H9 (cell line): ENCODE measurements at regions not wholly inside any gene's neighbourhood (a gene's known extent, or its start where the extent isn't known, plus 50 kb on each side); places are given as distances from the start of the nearest gene placed in this dataset.

Experiments
- DNase-seq: peaks from one replicate; pipeline ENCODE4 v3.0.0-alpha.2; 2017
- H2AFZ ChIP-seq: one replicate; pipeline ENCODE4 v1.6.1; 2013; ENCODE audit warnings: mild to moderate bottlenecking, low read length, control low read depth, moderate library complexity
- H2AK5ac ChIP-seq: 2 replicates; pipeline ENCODE4 v1.6.1; 2013; ENCODE audit warnings: low read length, control low read depth, mixed read lengths; ENCODE audit not compliant: insufficient read length
- H2BK120ac ChIP-seq: one replicate; pipeline ENCODE4 v1.6.1; 2013; ENCODE audit warnings: low read depth, mild to moderate bottlenecking, low read length, control low read depth, inconsistent platforms; ENCODE audit not compliant: poor library complexity, severe bottlenecking
- H2BK12ac ChIP-seq: 2 replicates; pipeline ENCODE4 v1.6.1; 2013; ENCODE audit warnings: low read length, control low read depth, mixed read lengths, low read depth; ENCODE audit not compliant: insufficient read length
- H2BK15ac ChIP-seq: 2 replicates; pipeline ENCODE4 v1.6.1; 2013; ENCODE audit warnings: low read depth, low read length, control low read depth
- H2BK20ac ChIP-seq: one replicate; pipeline ENCODE4 v1.6.1; 2013; ENCODE audit warnings: low read depth, mild to moderate bottlenecking, low read length, control low read depth, inconsistent platforms; ENCODE audit not compliant: poor library complexity, severe bottlenecking
- H2BK5ac ChIP-seq: 2 replicates; pipeline ENCODE4 v1.6.1; 2013; ENCODE audit warnings: low read length, control low read depth, mixed read lengths; ENCODE audit not compliant: insufficient read length
- H3K14ac ChIP-seq: 2 replicates; pipeline ENCODE4 v1.6.1; 2013; ENCODE audit warnings: low read length, control low read depth; ENCODE audit not compliant: insufficient read depth
- H3K18ac ChIP-seq: 2 replicates; pipeline ENCODE4 v1.6.1; 2013; ENCODE audit warnings: low read depth, mild to moderate bottlenecking, mixed read lengths, low read length, control low read depth; ENCODE audit not compliant: insufficient read length
- H3K23ac ChIP-seq: 2 replicates; pipeline ENCODE4 v1.6.1; 2013; ENCODE audit warnings: low read length, control low read depth, mixed read lengths, low read depth; ENCODE audit not compliant: insufficient read length
- H3K23me2 ChIP-seq: 2 replicates; pipeline ENCODE4 v1.6.1; 2013; ENCODE audit warnings: low read depth, mild to moderate bottlenecking, mixed read lengths, low read length, control low read depth; ENCODE audit not compliant: insufficient read length, poor library complexity, severe bottlenecking
- H3K27ac ChIP-seq: 2 replicates; pipeline ENCODE4 v1.5.1; 2013; ENCODE audit warnings: low read length, control low read depth, mixed read lengths, low read depth; ENCODE audit not compliant: insufficient read length
- H3K27me3 ChIP-seq: 2 replicates; pipeline ENCODE4 v1.6.1; 2013; ENCODE audit warnings: low read length, control low read depth, inconsistent platforms; ENCODE audit not compliant: insufficient read depth
- H3K4ac ChIP-seq: 2 replicates; pipeline ENCODE4 v1.6.1; 2013; ENCODE audit warnings: low read depth, mild to moderate bottlenecking, control low read depth, inconsistent platforms, low read length, moderate library complexity
- H3K4me1 ChIP-seq: 2 replicates; pipeline ENCODE4 v1.6.1; 2013; ENCODE audit warnings: low read length, control low read depth, inconsistent platforms; ENCODE audit not compliant: insufficient read depth
- H3K4me2 ChIP-seq: 2 replicates; pipeline ENCODE4 v1.6.1; 2013; ENCODE audit warnings: low read length, control low read depth, mixed read lengths; ENCODE audit not compliant: insufficient read length, insufficient read depth
- H3K56ac ChIP-seq: 2 replicates; pipeline ENCODE4 v1.6.1; 2013; ENCODE audit warnings: low read depth, mild to moderate bottlenecking, mixed read lengths, low read length, control low read depth; ENCODE audit not compliant: insufficient read length
- H3K79me1 ChIP-seq: 2 replicates; pipeline ENCODE4 v1.6.1; 2013; ENCODE audit warnings: low read depth, mild to moderate bottlenecking, moderate library complexity, low read length, control low read depth, inconsistent platforms; ENCODE audit not compliant: insufficient read depth, poor library complexity, severe bottlenecking
- H3K79me2 ChIP-seq: 2 replicates; pipeline ENCODE4 v1.6.1; 2013; ENCODE audit warnings: low read length, control low read depth, inconsistent platforms; ENCODE audit not compliant: insufficient read depth
- H3K9ac ChIP-seq: 2 replicates; pipeline ENCODE4 v1.6.1; 2013; ENCODE audit warnings: low read length, control low read depth, mixed read lengths; ENCODE audit not compliant: insufficient read length; ENCODE audit errors: extremely low read depth
- H3K9me3 ChIP-seq: one replicate; pipeline ENCODE4 v1.6.1; 2013; ENCODE audit warnings: low read depth, low read length, inconsistent platforms; ENCODE audit not compliant: control insufficient read depth
- H3T11ph ChIP-seq: one replicate; pipeline ENCODE4 v1.6.1; 2013; ENCODE audit warnings: mild to moderate bottlenecking, low read length, control low read depth, inconsistent platforms
- H4K20me1 ChIP-seq: one replicate; pipeline ENCODE4 v1.6.1; 2013; ENCODE audit not compliant: control insufficient read depth, insufficient read length, insufficient read depth
- H4K5ac ChIP-seq: 2 replicates; pipeline ENCODE4 v1.6.1; 2013; ENCODE audit warnings: low read depth, mild to moderate bottlenecking, mixed read lengths, low read length, control low read depth; ENCODE audit not compliant: insufficient read length
- H4K8ac ChIP-seq: replicated peaks from 2 replicates; pipeline ENCODE4 v1.6.1; 2013; ENCODE audit warnings: low read length, control low read depth, mixed read lengths, low read depth; ENCODE audit not compliant: insufficient read length
- H4K91ac ChIP-seq: 2 replicates; pipeline ENCODE4 v1.6.1; 2013; ENCODE audit warnings: low read depth, mild to moderate bottlenecking, moderate library complexity, mixed read lengths, low read length, control low read depth; ENCODE audit not compliant: insufficient read length
- H3K27ac Mint-ChIP-seq, 3 experiments: 2 replicates in 2 of 3; 3 replicates in 1 of 3; pipeline ENCODE4 v1.8.0; 2020 to 2021; ENCODE audit warnings: mixed read lengths in 3 of 3, mild to moderate bottlenecking in 1 of 3, moderate library complexity in 1 of 3
- H3K27me3 Mint-ChIP-seq: 2 replicates; pipeline ENCODE4 v1.8.0; 2021; ENCODE audit warnings: low read depth, mild to moderate bottlenecking, moderate library complexity, mixed read lengths
- H3K36me3 Mint-ChIP-seq, 3 experiments: 2 replicates in 2 of 3; 3 replicates in 1 of 3; pipeline ENCODE4 v1.8.0; 2020 to 2021; ENCODE audit warnings: low read depth in 3 of 3, mixed read lengths in 3 of 3; ENCODE audit not compliant: insufficient read depth in 1 of 3
- H3K4me1 Mint-ChIP-seq, 2 experiments: 2 replicates each; pipeline ENCODE4 v1.8.0; 2020; ENCODE audit warnings: mixed read lengths in 2 of 2
- H3K4me3 Mint-ChIP-seq, 2 experiments: 2 replicates in 1 of 2; 3 replicates in 1 of 2; pipeline ENCODE4 v1.8.0; 2020 to 2021; ENCODE audit warnings: mild to moderate bottlenecking in 2 of 2, mixed read lengths in 2 of 2, moderate library complexity in 1 of 2
- H3K9me3 Mint-ChIP-seq, 2 experiments: 2 replicates in 1 of 2; 3 replicates in 1 of 2; pipeline ENCODE4 v1.8.0; 2020; ENCODE audit warnings: mild to moderate bottlenecking in 2 of 2, mixed read lengths in 2 of 2, moderate library complexity in 1 of 2
- WGBS: extraction: QIAGEN DNeasy Blood & Tissue Kit; methylation state at CpG from one replicate; pipeline ENCODE4 v1.1.7; 2013; ENCODE audit warnings: missing lambda C conversion rate, low lambda C conversion rate, mixed read lengths; ENCODE audit not compliant: insufficient read length; ENCODE audit errors: extremely low coverage; 5-methylcytosine and 5-hydroxymethylcytosine counted together
- TF ChIP-seq, protein P1 (sequence below): fragments of 200-600 bp; sonication (generic); conservative IDR thresholded peaks from 3 replicates; pipeline ENCODE4 v1.8.0; 2021; ENCODE audit warnings: antibody characterized with exemption, mild to moderate bottlenecking

DNA sequence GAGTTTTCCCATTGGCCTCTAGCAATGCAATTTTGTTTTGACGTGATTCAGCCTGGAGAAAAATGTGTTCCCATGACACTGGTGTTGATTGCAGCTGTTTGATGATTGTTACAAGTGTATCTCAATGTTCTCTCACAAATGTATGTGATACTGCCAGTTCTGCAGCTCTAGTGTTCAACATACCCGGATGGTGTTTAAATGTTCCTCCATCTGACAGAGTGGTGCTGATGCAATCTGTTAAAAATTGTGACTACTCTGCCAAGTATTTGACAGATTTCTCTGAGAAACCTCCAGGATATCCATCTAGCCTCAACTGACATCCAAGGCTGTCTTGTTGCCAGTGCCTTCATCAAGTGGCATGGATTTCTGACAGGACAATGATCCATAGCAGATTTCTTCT lies 657.2 kb upstream of the DIAPH2 start:
- Histone ChIP-seq H3K79me1 (no peaks in the 10 kb centered on the region), H3K23ac (no peak overlapping the region), H3K27me3 (no peaks in the 10 kb centered on the region), H3T11ph (no peak overlapping the region), H3K79me2 (no peaks in the 10 kb centered on the region), H2AFZ (no peak overlapping the region), H2BK120ac (no peak overlapping the region), H2BK12ac (no peak overlapping the region), H3K4me2 (no peak overlapping the region), H3K14ac (no peak overlapping the region), H3K4ac (no peak overlapping the region), H2AK5ac (no peak overlapping the region), H4K91ac (no peak overlapping the region), H3K4me1 (no peaks in the 10 kb centered on the region), H3K27ac (no peak overlapping the region), H3K56ac (no peak overlapping the region), H2BK20ac (no peak overlapping the region), H2BK5ac (no peak overlapping the region), H2BK15ac (no peak overlapping the region), H4K8ac (no peak overlapping the region), H3K9me3 (no peaks in the 10 kb centered on the region), H4K5ac (no peak overlapping the region), H3K9ac (no peak overlapping the region), H3K18ac (no peak overlapping the region), H4K20me1 (no peaks in the 10 kb centered on the region), H3K23me2 (no peaks in the 10 kb centered on the region)
- Mint-ChIP-seq H3K4me3 (no peak overlapping the region), H3K27me3 (no peaks in the 10 kb centered on the region), H3K27ac (no peak overlapping the region), H3K9me3 (peaks cover 4 to 9% of the 10 kb centered on the region in 2 experiments; a peak in 2 of 5 replicates), H3K4me1 (no peaks in the 10 kb centered on the region), H3K36me3 (peaks cover 0 to 6% (median 0%) of the 10 kb centered on the region in 3 experiments; a peak in 2 of 7 replicates)
- TF ChIP-seq, protein P1, sequence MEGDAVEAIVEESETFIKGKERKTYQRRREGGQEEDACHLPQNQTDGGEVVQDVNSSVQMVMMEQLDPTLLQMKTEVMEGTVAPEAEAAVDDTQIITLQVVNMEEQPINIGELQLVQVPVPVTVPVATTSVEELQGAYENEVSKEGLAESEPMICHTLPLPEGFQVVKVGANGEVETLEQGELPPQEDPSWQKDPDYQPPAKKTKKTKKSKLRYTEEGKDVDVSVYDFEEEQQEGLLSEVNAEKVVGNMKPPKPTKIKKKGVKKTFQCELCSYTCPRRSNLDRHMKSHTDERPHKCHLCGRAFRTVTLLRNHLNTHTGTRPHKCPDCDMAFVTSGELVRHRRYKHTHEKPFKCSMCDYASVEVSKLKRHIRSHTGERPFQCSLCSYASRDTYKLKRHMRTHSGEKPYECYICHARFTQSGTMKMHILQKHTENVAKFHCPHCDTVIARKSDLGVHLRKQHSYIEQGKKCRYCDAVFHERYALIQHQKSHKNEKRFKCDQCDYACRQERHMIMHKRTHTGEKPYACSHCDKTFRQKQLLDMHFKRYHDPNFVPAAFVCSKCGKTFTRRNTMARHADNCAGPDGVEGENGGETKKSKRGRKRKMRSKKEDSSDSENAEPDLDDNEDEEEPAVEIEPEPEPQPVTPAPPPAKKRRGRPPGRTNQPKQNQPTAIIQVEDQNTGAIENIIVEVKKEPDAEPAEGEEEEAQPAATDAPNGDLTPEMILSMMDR, result no peak
- WGBS, result no CpG with 5 or more reads among the region's 2 CpGs
- DNase-seq, result no peak
